ENCODE measurements at regions not wholly inside any gene's neighbourhood (a gene's known extent, or its start where the extent isn't known, plus 50 kb on each side); places are given as distances from the start of the nearest gene placed in this dataset.

DNA sequence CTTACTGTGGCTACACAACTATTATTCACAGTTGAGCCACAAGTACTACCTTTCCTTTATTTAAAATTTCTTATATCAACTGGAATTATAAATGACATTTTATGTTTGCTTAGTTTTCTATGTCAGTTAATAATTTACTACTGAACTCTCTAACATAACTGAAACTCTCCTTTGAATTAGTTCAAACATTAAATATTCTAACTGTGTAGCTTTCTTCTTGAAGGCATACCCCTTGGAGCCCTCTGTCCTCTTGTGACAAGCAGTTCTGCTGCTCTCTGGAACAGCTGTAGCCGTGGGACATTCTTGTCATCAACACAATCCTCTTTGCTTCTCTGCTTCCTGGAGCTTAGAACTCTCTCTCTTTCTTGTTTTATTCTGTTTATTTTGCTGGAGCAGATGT, 244.8 kb downstream of the NHLRC3 start:
- H2AFZ ChIP-seq (ENCODE audit: low read depth, low read length): no peak overlapping the region
- peaks cover 2% of the 10 kb centered on the region for H3K9me3 ChIP-seq (ENCODE audit: low read length)
- no peaks in the 10 kb centered on the region for H3K27me3 ChIP-seq (ENCODE audit: insufficient read depth, low read length)
- no peak overlapping the region for H3K4me3 ChIP-seq (ENCODE audit: low read length)
- no peaks in the 10 kb centered on the region for H3K4me1 ChIP-seq (ENCODE audit: insufficient read depth, low read length)
- no peaks in the 10 kb centered on the region for H3K36me3 ChIP-seq (ENCODE audit: insufficient read depth, low read length)

DNA sequence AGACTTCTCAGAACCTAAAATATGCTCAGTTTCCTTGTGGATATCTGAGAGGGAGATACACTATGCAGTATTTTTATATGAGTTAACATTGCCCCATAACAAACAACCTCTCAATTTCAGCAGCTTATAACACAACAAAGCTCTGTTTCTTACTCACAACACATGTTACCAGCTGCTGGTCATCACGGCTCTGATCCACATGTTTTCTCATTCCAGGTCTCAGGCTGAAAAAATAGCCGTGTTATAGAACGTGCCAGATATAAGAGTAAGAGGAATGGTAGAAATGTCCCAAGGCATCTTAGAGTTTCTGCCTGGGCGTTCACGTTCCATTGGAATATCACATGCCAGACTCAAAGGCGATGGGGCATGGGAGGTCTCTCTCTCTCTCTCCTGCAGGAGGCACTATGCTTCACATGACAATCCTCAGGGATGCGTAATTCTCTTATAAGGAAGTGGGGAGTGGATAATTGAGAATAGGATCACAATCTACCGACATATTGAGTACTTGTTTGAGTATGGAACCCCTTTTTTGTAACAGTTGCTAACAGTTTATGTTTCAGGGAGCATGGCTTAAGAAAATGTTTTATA, 246.6 kb downstream of the NHLRC3 start:
- Histone ChIP-seq H2AFZ (ENCODE audit: low read depth, low read length) (no peak overlapping the region), H3K36me3 (ENCODE audit: insufficient read depth, low read length) (no peaks in the 10 kb centered on the region), H3K4me3 (ENCODE audit: low read length) (no peak overlapping the region), H3K9me3 (ENCODE audit: low read length) (peaks cover under 1% of the 10 kb centered on the region), H3K27me3 (ENCODE audit: insufficient read depth, low read length) (no peaks in the 10 kb centered on the region), H3K4me1 (ENCODE audit: insufficient read depth, low read length) (no peaks in the 10 kb centered on the region)
